MCF 10A (cell line): ENCODE measurements at regions not wholly inside any gene's neighbourhood (a gene's known extent, or its start where the extent isn't known, plus 50 kb on each side); places are given as distances from the start of the nearest gene placed in this dataset.

Experiments
- BruUV-seq: library from RNA; stranded (reverse); fragments of 400-500 nt; replicated peaks from 2 replicates; lab custom pipeline; 2021; lab: Mats Ljungman, UMichigan
- CTCF ChIA-PET: fragments of 300-600 bp; sonication (Branson Sonifier 250); formaldehyde crosslinking; extraction: SDS; loops from one replicate; lab custom pipeline; 2021; ENCODE audit warnings: antibody characterized with exemption, inconsistent platforms; lab: Yijun Ruan, JAX
- POLR2A ChIA-PET: fragments of 300-600, 350-650 bp; sonication (Branson Sonifier 250); formaldehyde crosslinking; extraction: SDS; loops from one replicate; lab custom pipeline; 2020; ENCODE audit warnings: antibody characterized with exemption, inconsistent platforms; lab: Yijun Ruan, JAX
- DNase-seq: peaks from one replicate; pipeline ENCODE4 v3.0.0-alpha.2; 2018; ENCODE audit not compliant: unreplicated experiment
- H3K27ac Mint-ChIP-seq: one replicate; pipeline ENCODE4 v1.8.0; 2022; ENCODE audit warnings: mild to moderate bottlenecking, low read depth, mixed read lengths; ENCODE audit not compliant: unreplicated experiment
- H3K27me3 Mint-ChIP-seq: one replicate; pipeline ENCODE4 v1.8.0; 2022; ENCODE audit warnings: mixed read lengths; ENCODE audit not compliant: insufficient read depth, unreplicated experiment
- H3K36me3 Mint-ChIP-seq: one replicate; pipeline ENCODE4 v1.8.0; 2022; ENCODE audit warnings: mild to moderate bottlenecking, moderate library complexity, mixed read lengths; ENCODE audit not compliant: insufficient read depth, unreplicated experiment
- H3K4me1 Mint-ChIP-seq: one replicate; pipeline ENCODE4 v1.8.0; 2022; ENCODE audit warnings: mixed read lengths; ENCODE audit not compliant: insufficient read depth, unreplicated experiment
- H3K4me3 Mint-ChIP-seq: one replicate; pipeline ENCODE4 v1.8.0; 2022; ENCODE audit warnings: mild to moderate bottlenecking, moderate library complexity, mixed read lengths; ENCODE audit not compliant: unreplicated experiment
- H3K9me3 Mint-ChIP-seq: one replicate; pipeline ENCODE4 v1.8.0; 2022; ENCODE audit warnings: mixed read lengths; ENCODE audit not compliant: unreplicated experiment
- intact Hi-C: fragments of 100-400 bp; cut with micrococcal nuclease; formaldehyde crosslinking; loops from 2 replicates; pipeline ENCODE4 v1.14.1; 2022
- TF ChIP-seq, protein P1 (sequence below): fragments of 200-600 bp; IDR thresholded peaks from one replicate; pipeline ENCODE4 v1.8.0; 2022; ENCODE audit warnings: antibody characterized with exemption, mild to moderate bottlenecking; ENCODE audit not compliant: unreplicated experiment

DNA sequence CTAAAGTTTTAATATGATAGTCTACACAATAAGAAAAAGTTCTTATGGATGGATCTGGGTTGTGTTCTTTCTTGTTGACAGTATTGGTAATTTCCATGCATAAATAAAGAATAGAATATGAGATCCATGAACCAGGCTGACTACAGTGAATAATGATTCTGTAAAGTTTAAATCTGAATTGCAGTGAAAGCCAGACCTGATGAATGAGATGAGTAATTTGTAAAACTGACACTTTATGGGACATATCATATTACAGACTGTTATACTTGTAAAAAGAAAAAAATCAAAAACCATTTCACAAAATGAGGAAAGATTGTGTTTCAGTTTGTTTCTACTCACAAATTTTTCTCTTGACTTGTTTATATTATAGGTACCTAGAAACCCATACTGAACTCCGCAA is 164.9 kb upstream of the SCN7A start:
- ChIA-PET POLR2A (no interaction called here), CTCF (no interaction called here)
- TF ChIP-seq, protein P1, sequence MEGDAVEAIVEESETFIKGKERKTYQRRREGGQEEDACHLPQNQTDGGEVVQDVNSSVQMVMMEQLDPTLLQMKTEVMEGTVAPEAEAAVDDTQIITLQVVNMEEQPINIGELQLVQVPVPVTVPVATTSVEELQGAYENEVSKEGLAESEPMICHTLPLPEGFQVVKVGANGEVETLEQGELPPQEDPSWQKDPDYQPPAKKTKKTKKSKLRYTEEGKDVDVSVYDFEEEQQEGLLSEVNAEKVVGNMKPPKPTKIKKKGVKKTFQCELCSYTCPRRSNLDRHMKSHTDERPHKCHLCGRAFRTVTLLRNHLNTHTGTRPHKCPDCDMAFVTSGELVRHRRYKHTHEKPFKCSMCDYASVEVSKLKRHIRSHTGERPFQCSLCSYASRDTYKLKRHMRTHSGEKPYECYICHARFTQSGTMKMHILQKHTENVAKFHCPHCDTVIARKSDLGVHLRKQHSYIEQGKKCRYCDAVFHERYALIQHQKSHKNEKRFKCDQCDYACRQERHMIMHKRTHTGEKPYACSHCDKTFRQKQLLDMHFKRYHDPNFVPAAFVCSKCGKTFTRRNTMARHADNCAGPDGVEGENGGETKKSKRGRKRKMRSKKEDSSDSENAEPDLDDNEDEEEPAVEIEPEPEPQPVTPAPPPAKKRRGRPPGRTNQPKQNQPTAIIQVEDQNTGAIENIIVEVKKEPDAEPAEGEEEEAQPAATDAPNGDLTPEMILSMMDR = no peak
- no peak overlapping the region for H3K27ac Mint-ChIP-seq
- DNase-seq = no peak
- peaks cover 7% of the 10 kb centered on the region for H3K9me3 Mint-ChIP-seq
- H3K27me3 Mint-ChIP-seq = peaks cover 6% of the 10 kb centered on the region
- intact Hi-C loops = no loop called here
- H3K36me3 Mint-ChIP-seq = no peaks in the 10 kb centered on the region
- H3K4me3 Mint-ChIP-seq = no peak overlapping the region
- BruUV-seq = no TSS peak
- H3K4me1 Mint-ChIP-seq = no peaks in the 10 kb centered on the region

DNA sequence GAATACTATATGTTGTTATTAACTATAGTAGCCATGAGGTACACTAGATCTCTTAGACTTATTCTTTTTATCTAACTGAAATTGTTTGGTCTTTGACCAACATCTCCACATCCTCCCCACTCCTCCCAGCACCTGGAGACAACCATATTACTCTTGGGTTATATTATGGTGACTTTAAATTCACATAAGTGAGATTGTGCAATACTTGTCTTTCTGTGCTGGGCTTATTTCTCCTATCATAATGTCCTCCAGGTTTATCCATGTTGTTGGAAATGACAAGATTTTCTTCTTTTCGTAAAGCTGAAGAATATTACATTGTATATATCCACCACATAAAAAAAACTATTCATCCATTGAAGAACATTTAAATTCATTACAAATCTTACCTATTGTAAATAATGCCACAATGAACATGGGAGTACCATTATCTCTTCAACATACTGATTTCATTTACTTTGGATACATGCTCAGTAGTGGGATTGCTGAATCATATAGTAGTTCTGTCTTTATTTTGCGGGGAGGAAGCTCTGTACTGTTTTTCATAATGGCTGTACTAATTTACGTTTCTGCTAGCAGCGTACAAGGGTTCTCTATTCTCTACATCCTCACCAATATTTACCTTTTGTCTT is 159.2 kb upstream of the SCN7A start:
- no TSS peak for BruUV-seq
- H3K36me3 Mint-ChIP-seq = no peaks in the 10 kb centered on the region
- TF ChIP-seq, protein P1 = no peak
- H3K9me3 Mint-ChIP-seq = no peaks in the 10 kb centered on the region
- ChIA-PET POLR2A (no interaction called here), CTCF (no interaction called here)
- DNase-seq = peak; percentile 58
- H3K4me1 Mint-ChIP-seq = peaks cover 10% of the 10 kb centered on the region
- intact Hi-C loops = no loop called here
- H3K4me3 Mint-ChIP-seq = no peak overlapping the region
- no peaks in the 10 kb centered on the region for H3K27me3 Mint-ChIP-seq
- H3K27ac Mint-ChIP-seq = no peak overlapping the region

DNA sequence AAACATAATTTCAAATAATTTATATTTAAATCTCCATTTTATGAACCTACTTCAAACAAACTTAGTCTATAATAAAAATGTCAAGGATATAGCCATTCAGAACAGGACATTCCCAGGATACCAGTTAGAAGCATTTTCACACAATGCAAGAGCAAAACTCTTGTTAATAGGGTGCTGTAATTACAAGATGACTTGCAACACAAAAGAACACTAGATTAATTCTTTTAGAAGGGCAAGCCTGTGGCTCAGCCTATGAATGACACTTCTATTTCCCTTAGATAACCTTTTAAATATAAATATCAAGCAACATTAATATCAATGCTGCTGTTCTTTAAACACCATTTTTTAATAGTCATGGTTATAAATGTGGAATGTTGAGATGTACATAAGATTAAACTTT is 157.9 kb upstream of the SCN7A start:
- BruUV-seq = no TSS peak
- POLR2A ChIA-PET = no interaction called here
- CTCF ChIA-PET = no interaction called here
- no peak for DNase-seq
- Mint-ChIP-seq H3K27me3 (no peaks in the 10 kb centered on the region), H3K4me1 (peaks cover 10% of the 10 kb centered on the region), H3K27ac (no peak overlapping the region), H3K36me3 (no peaks in the 10 kb centered on the region), H3K9me3 (no peaks in the 10 kb centered on the region), H3K4me3 (no peak overlapping the region)
- intact Hi-C loops = no loop called here
- TF ChIP-seq, protein P1 = no peak

DNA sequence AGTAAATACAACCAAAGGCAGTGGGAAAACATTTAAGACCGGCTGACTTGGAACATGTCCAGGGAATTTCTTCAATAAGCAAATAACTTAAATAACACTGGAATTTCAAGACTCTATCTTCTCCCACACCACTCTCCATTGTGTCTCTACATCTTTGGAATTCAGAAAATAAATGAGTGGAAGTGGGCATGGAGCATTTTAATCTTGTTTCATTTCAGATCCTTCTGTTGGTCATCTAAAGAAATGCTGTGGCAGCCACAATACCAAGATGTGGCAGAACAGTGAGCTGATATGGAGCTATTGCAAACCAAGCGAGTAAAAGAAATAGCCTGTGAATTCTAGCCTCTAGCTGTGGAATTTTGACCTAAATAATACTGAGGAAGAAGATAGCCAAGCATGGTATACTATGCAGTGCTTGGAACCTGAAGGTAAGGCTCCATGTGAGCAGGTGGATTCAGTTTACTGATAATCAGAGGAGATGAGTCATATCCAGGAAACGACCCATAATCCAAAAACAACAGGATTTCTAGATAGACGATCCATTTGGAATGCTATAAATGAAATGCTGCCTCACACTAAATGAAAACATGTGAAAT is 157.1 kb upstream of the SCN7A start:
- TF ChIP-seq, protein P1 = no peak
- DNase-seq = peak; percentile 20
- ChIA-PET POLR2A (no interaction called here), CTCF (no interaction called here)
- Mint-ChIP-seq H3K36me3 (no peaks in the 10 kb centered on the region), H3K4me3 (no peak overlapping the region), H3K4me1 (peaks cover 10% of the 10 kb centered on the region), H3K27ac (no peak overlapping the region), H3K9me3 (no peaks in the 10 kb centered on the region), H3K27me3 (no peaks in the 10 kb centered on the region)
- no TSS peak for BruUV-seq
- intact Hi-C loops = no loop called here
